ENCODE measurements at regions not wholly inside any gene's neighbourhood (a gene's known extent, or its start where the extent isn't known, plus 50 kb on each side); places are given as distances from the start of the nearest gene placed in this dataset.

DNA sequence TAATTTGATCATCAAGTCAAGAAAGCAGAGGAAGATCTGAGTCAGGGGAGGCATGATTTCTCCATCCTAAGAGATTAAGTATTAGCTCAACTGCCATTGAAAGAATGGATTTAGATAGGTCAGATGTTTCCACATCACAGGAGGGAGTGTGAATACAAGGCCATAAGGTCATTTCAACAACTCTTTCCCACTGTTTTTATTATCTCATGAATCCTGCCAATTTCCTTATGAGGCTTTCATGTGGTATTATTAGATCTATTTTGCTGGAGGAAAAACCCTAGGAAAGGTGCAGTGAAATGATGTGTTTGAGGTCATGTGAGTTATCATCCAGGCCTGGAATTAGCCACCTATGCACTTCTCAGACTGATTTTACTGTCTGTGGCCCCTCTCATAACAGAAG lies 269.0 kb downstream of the NOVA1 start:
- no peak overlapping the region for H3K4me2 ChIP-seq (ENCODE audit: low read length)
- no peaks in the 10 kb centered on the region for H3K9me3 ChIP-seq (ENCODE audit: low read length)
- H3F3A ChIP-seq (ENCODE audit: insufficient read depth, low read length, poor library complexity, severe bottlenecking): no peaks in the 10 kb centered on the region
- H3K27ac ChIP-seq (ENCODE audit: low read length): no peak overlapping the region
- no peaks in the 10 kb centered on the region for H4K20me1 ChIP-seq (ENCODE audit: insufficient read depth)
- H2AFZ ChIP-seq (ENCODE audit: low read depth, low read length): no peak overlapping the region
- no peak overlapping the region for H3K4me3 ChIP-seq (ENCODE audit: low read length)
- TF ChIP-seq SMC3 (conservative IDR thresholded peaks at IDR 0.05; ENCODE audit: poor library complexity): no peak
- TF ChIP-seq EP300 (conservative IDR thresholded peaks at IDR 0.05; ENCODE audit: poor library complexity, severe bottlenecking): no peak
- TF ChIP-seq, protein P1, sequence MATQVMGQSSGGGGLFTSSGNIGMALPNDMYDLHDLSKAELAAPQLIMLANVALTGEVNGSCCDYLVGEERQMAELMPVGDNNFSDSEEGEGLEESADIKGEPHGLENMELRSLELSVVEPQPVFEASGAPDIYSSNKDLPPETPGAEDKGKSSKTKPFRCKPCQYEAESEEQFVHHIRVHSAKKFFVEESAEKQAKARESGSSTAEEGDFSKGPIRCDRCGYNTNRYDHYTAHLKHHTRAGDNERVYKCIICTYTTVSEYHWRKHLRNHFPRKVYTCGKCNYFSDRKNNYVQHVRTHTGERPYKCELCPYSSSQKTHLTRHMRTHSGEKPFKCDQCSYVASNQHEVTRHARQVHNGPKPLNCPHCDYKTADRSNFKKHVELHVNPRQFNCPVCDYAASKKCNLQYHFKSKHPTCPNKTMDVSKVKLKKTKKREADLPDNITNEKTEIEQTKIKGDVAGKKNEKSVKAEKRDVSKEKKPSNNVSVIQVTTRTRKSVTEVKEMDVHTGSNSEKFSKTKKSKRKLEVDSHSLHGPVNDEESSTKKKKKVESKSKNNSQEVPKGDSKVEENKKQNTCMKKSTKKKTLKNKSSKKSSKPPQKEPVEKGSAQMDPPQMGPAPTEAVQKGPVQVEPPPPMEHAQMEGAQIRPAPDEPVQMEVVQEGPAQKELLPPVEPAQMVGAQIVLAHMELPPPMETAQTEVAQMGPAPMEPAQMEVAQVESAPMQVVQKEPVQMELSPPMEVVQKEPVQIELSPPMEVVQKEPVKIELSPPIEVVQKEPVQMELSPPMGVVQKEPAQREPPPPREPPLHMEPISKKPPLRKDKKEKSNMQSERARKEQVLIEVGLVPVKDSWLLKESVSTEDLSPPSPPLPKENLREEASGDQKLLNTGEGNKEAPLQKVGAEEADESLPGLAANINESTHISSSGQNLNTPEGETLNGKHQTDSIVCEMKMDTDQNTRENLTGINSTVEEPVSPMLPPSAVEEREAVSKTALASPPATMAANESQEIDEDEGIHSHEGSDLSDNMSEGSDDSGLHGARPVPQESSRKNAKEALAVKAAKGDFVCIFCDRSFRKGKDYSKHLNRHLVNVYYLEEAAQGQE (IDR thresholded peaks at IDR 0.05; ENCODE audit: borderline replicate concordance): no peak
- TF ChIP-seq MXI1 (conservative IDR thresholded peaks at IDR 0.05; ENCODE audit: poor library complexity, severe bottlenecking): no peak
- TF ChIP-seq, protein P2, sequence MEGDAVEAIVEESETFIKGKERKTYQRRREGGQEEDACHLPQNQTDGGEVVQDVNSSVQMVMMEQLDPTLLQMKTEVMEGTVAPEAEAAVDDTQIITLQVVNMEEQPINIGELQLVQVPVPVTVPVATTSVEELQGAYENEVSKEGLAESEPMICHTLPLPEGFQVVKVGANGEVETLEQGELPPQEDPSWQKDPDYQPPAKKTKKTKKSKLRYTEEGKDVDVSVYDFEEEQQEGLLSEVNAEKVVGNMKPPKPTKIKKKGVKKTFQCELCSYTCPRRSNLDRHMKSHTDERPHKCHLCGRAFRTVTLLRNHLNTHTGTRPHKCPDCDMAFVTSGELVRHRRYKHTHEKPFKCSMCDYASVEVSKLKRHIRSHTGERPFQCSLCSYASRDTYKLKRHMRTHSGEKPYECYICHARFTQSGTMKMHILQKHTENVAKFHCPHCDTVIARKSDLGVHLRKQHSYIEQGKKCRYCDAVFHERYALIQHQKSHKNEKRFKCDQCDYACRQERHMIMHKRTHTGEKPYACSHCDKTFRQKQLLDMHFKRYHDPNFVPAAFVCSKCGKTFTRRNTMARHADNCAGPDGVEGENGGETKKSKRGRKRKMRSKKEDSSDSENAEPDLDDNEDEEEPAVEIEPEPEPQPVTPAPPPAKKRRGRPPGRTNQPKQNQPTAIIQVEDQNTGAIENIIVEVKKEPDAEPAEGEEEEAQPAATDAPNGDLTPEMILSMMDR (IDR thresholded peaks at IDR 0.05; ENCODE audit: poor library complexity, severe bottlenecking): no peak
- no peak for TF ChIP-seq RAD21 (conservative IDR thresholded peaks at IDR 0.05)
- no peak for TF ChIP-seq POLR2AphosphoS5 (IDR thresholded peaks at IDR 0.05)
- no peak for TF ChIP-seq TAF1 (IDR thresholded peaks at IDR 0.05; ENCODE audit: low read depth)
- TF ChIP-seq EZH2 (IDR thresholded peaks at IDR 0.05; ENCODE audit: borderline replicate concordance, insufficient read depth, low read length, poor library complexity, severe bottlenecking): no peak
- no peaks in the 10 kb centered on the region for H3K79me2 ChIP-seq (replicated peaks; ENCODE audit: insufficient read depth, low read length)
- H3K36me3 ChIP-seq (ENCODE audit: insufficient read depth, low read length): no peaks in the 10 kb centered on the region
- no peaks in the 10 kb centered on the region for H3K9me2 ChIP-seq (ENCODE audit: insufficient read depth, low read length)
- H3K27me3 ChIP-seq (ENCODE audit: insufficient read depth, low read depth, low read length): no peaks in the 10 kb centered on the region
- H3K9ac ChIP-seq (ENCODE audit: low read length): no peak overlapping the region

DNA sequence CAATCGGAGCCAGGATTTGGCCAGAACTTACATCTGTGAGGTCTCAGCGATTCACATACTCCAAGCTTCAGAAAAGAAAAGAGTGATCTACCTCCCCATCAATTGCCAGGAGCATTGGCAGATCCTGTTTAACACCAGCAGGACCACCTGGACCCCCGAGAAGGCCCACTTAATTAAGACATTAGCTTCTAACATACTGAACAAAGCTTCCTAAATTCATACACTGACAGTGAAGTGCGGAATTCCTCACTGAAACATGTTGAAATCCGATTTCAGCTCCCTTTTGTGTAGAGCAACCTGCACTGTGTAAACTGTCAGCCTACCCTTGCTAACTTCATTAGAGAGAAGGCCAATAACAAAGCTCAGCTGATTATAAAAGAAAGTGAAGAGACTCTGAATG lies 274.0 kb downstream of the NOVA1 start:
- Histone ChIP-seq H3K36me3 (ENCODE audit: insufficient read depth, low read length) (no peaks in the 10 kb centered on the region), H3F3A (ENCODE audit: insufficient read depth, low read length, poor library complexity, severe bottlenecking) (no peaks in the 10 kb centered on the region), H3K4me2 (ENCODE audit: low read length) (no peak overlapping the region), H3K9me3 (ENCODE audit: low read length) (no peaks in the 10 kb centered on the region), H3K27me3 (ENCODE audit: insufficient read depth, low read depth, low read length) (no peaks in the 10 kb centered on the region), H3K9me2 (ENCODE audit: insufficient read depth, low read length) (no peaks in the 10 kb centered on the region), H3K79me2 (replicated peaks; ENCODE audit: insufficient read depth, low read length) (no peaks in the 10 kb centered on the region), H2AFZ (ENCODE audit: low read depth, low read length) (no peak overlapping the region), H3K4me3 (ENCODE audit: low read length) (no peak overlapping the region), H3K27ac (ENCODE audit: low read length) (no peak overlapping the region), H3K9ac (ENCODE audit: low read length) (no peak overlapping the region), H4K20me1 (ENCODE audit: insufficient read depth) (no peaks in the 10 kb centered on the region)
- TF ChIP-seq, protein P2 (IDR thresholded peaks at IDR 0.05; ENCODE audit: poor library complexity, severe bottlenecking): no peak
- TF ChIP-seq EZH2 (IDR thresholded peaks at IDR 0.05; ENCODE audit: borderline replicate concordance, insufficient read depth, low read length, poor library complexity, severe bottlenecking) (no peak), TAF1 (IDR thresholded peaks at IDR 0.05; ENCODE audit: low read depth) (no peak), POLR2AphosphoS5 (IDR thresholded peaks at IDR 0.05) (no peak), EP300 (conservative IDR thresholded peaks at IDR 0.05; ENCODE audit: poor library complexity, severe bottlenecking) (no peak), MXI1 (conservative IDR thresholded peaks at IDR 0.05; ENCODE audit: poor library complexity, severe bottlenecking) (no peak), RAD21 (conservative IDR thresholded peaks at IDR 0.05) (no peak), SMC3 (conservative IDR thresholded peaks at IDR 0.05; ENCODE audit: poor library complexity) (no peak)
- TF ChIP-seq, protein P1 (IDR thresholded peaks at IDR 0.05; ENCODE audit: borderline replicate concordance): no peak

Data from neural cell (in vitro differentiated cells).